Esophagus (tissue), 2 donors: ENCODE measurements at regions not wholly inside any gene's neighbourhood (a gene's known extent, or its start where the extent isn't known, plus 50 kb on each side); places are given as distances from the start of the nearest gene placed in this dataset.

Experiments used
- H3K27ac ChIP-seq, 2 donors: one replicate each; pipeline ENCODE4 v1.5.1; 2013; ENCODE audit warnings: low read depth in 2 of 2, mild to moderate bottlenecking in 2 of 2, inconsistent platforms in 1 of 2, low read length in 1 of 2, moderate library complexity in 1 of 2
- H3K27me3 ChIP-seq, 2 donors: one replicate each; pipeline ENCODE4 v1.6.1; 2013; ENCODE audit warnings: low read length in 2 of 2, control low read depth in 1 of 2, mild to moderate bottlenecking in 1 of 2; ENCODE audit not compliant: insufficient read depth in 2 of 2, control insufficient read depth in 1 of 2
- H3K36me3 ChIP-seq, 2 donors: one replicate each; pipeline ENCODE4 v1.6.1; 2013; ENCODE audit warnings: low read length in 1 of 2; ENCODE audit not compliant: control insufficient read depth in 2 of 2, insufficient read depth in 2 of 2
- H3K4me1 ChIP-seq, 2 donors: one replicate each; pipeline ENCODE4 v1.6.1; 2013; ENCODE audit warnings: low read length in 1 of 2; ENCODE audit not compliant: control insufficient read depth in 2 of 2, insufficient read depth in 2 of 2
- H3K4me3 ChIP-seq, 2 donors: one replicate each; pipeline ENCODE4 v1.5.1; 2013; ENCODE audit warnings: low read length in 2 of 2, mild to moderate bottlenecking in 2 of 2, low read depth in 1 of 2, moderate library complexity in 1 of 2
- H3K9me3 ChIP-seq, 2 donors: one replicate each; pipeline ENCODE4 v1.6.1; 2013; ENCODE audit warnings: mild to moderate bottlenecking in 2 of 2, low read depth in 1 of 2, low read length in 1 of 2, moderate library complexity in 1 of 2; ENCODE audit not compliant: control insufficient read depth in 2 of 2, insufficient read depth in 1 of 2
- WGBS, 2 donors: extraction: QIAGEN DNeasy Blood & Tissue Kit; methylation state at CpG; one replicate each; pipeline ENCODE4 v1.1.7; 2013; 5-methylcytosine and 5-hydroxymethylcytosine counted together
- donor health status: healthy with polysubstance abuse.
- donor health status: Bipolar disorder and iron deficiency.

- 83 to 88% methylated on average over 20 of the region's 20 CpGs for WGBS, 2 donors
- H3K36me3 ChIP-seq: no peaks in the 10 kb centered on the region
- peaks cover 0 to 15% of the 10 kb centered on the region in 2 donors for H3K9me3 ChIP-seq
- H3K4me3 ChIP-seq: no peak overlapping the region
- H3K27me3 ChIP-seq: no peaks in the 10 kb centered on the region
- H3K27ac ChIP-seq: no peak overlapping the region
- peaks cover 3 to 4% of the 10 kb centered on the region in 2 donors for H3K4me1 ChIP-seq
These were observed 93.9 kb upstream of the CTDP1 start for GRCh38 chr18:79585395-79586370.

- no peak overlapping the region for H3K27ac ChIP-seq
- 88 to 90% methylated on average over 34 of the region's 34 CpGs for WGBS, 2 donors
- no peaks in the 10 kb centered on the region for H3K27me3 ChIP-seq
- no peak overlapping the region for H3K4me3 ChIP-seq
- peaks cover 0 to 15% of the 10 kb centered on the region in 2 donors for H3K9me3 ChIP-seq
- H3K4me1 ChIP-seq: peaks cover 3 to 4% of the 10 kb centered on the region in 2 donors
- no peaks in the 10 kb centered on the region for H3K36me3 ChIP-seq
These were observed 93.0 kb upstream of the CTDP1 start for GRCh38 chr18:79586436-79587225.

- WGBS, 2 donors: 64 to 70% methylated on average over 16 of the region's 16 CpGs
- H3K27me3 ChIP-seq: no peaks in the 10 kb centered on the region
- H3K4me3 ChIP-seq: no peak overlapping the region
- H3K9me3 ChIP-seq: peaks cover 0 to 10% of the 10 kb centered on the region in 2 donors
- H3K27ac ChIP-seq: no peak overlapping the region
- peaks cover 3 to 4% of the 10 kb centered on the region in 2 donors for H3K4me1 ChIP-seq
- no peaks in the 10 kb centered on the region for H3K36me3 ChIP-seq
These were observed 92.3 kb upstream of the CTDP1 start for GRCh38 chr18:79587226-79587741.

GRCh38 chr18:79587779-79588635, 91.6 kb upstream of the CTDP1 start:
- Histone ChIP-seq H3K27ac (no peak overlapping the region), H3K4me1 (peaks cover 3 to 4% of the 10 kb centered on the region in 2 donors), H3K9me3 (peaks cover 0 to 8% of the 10 kb centered on the region in 2 donors), H3K27me3 (no peaks in the 10 kb centered on the region), H3K4me3 (no peak overlapping the region), H3K36me3 (no peaks in the 10 kb centered on the region)
- WGBS, 2 donors: 72 to 73% methylated on average over 32 of the region's 32 CpGs

- H3K4me1 ChIP-seq: peaks cover 3 to 4% of the 10 kb centered on the region in 2 donors
These were observed 90.7 kb upstream of the CTDP1 start for GRCh38 chr18:79588636-79589481.

GRCh38 chr18:79589601-79590091, 90.0 kb upstream of the CTDP1 start:
- no peaks in the 10 kb centered on the region for H3K36me3 ChIP-seq
- H3K4me3 ChIP-seq: no peak overlapping the region
- H3K9me3 ChIP-seq: peaks cover 0 to 8% of the 10 kb centered on the region in 2 donors
- no peaks in the 10 kb centered on the region for H3K27me3 ChIP-seq
- peaks cover 3 to 4% of the 10 kb centered on the region in 2 donors for H3K4me1 ChIP-seq
- H3K27ac ChIP-seq: no peak overlapping the region
- 48 to 58% methylated on average over 15 of the region's 15 CpGs for WGBS, 2 donors

More at GRCh38 chr18:79588636-79589481, 90.7 kb upstream of the CTDP1 start:
- Histone ChIP-seq H3K27me3 (no peaks in the 10 kb centered on the region), H3K4me3 (no peak overlapping the region), H3K36me3 (no peaks in the 10 kb centered on the region), H3K9me3 (peaks cover 0 to 8% of the 10 kb centered on the region in 2 donors), H3K27ac (no peak overlapping the region)
- 36 to 40% methylated on average over 38 of the region's 38 CpGs for WGBS, 2 donors

GRCh38 chr18:79590191-79591031, 89.2 kb upstream of the CTDP1 start:
- no peaks in the 10 kb centered on the region for H3K36me3 ChIP-seq
- H3K27me3 ChIP-seq: no peaks in the 10 kb centered on the region
- no peak overlapping the region for H3K4me3 ChIP-seq
- 72 to 77% methylated on average over 31 of the region's 31 CpGs for WGBS, 2 donors
- no peak overlapping the region for H3K27ac ChIP-seq
- peaks cover 0 to 8% of the 10 kb centered on the region in 2 donors for H3K9me3 ChIP-seq
- H3K4me1 ChIP-seq: peaks cover 3 to 4% of the 10 kb centered on the region in 2 donors

- no peak overlapping the region for H3K4me3 ChIP-seq
- H3K4me1 ChIP-seq: peaks cover 3 to 4% of the 10 kb centered on the region in 2 donors
- no peaks in the 10 kb centered on the region for H3K27me3 ChIP-seq
- H3K27ac ChIP-seq: no peak overlapping the region
- H3K9me3 ChIP-seq: peaks cover 0 to 8% of the 10 kb centered on the region in 2 donors
- 81 to 89% methylated on average over 4 of the region's 4 CpGs for WGBS, 2 donors
- no peaks in the 10 kb centered on the region for H3K36me3 ChIP-seq
These were observed 88.6 kb upstream of the CTDP1 start for GRCh38 chr18:79591032-79591308.
